B cell (primary cell): ENCODE measurements at regions not wholly inside any gene's neighbourhood (a gene's known extent, or its start where the extent isn't known, plus 50 kb on each side); places are given as distances from the start of the nearest gene placed in this dataset.

Experiments
- ATAC-seq: fragments of 200-7000 bp; cut with Tn5 transposase; one replicate; pipeline ENCODE4 v1.10.0; 2021; ENCODE audit warnings: low read depth, mild to moderate bottlenecking, moderate number of reproducible peaks, moderate library complexity
- CTCF ChIA-PET: fragments of 350-600 bp; sonication (Branson Sonifier 250); formaldehyde crosslinking; loops from one replicate; lab custom pipeline; 2021; ENCODE audit warnings: antibody characterized with exemption, inconsistent platforms; lab: Charles Lee
- POLR2A ChIA-PET: fragments of 350-600 bp; sonication (Branson Sonifier 250); formaldehyde crosslinking; loops from one replicate; lab custom pipeline; 2021; ENCODE audit warnings: antibody characterized with exemption; lab: Charles Lee
- DNase-seq: peaks from one replicate; pipeline ENCODE4 v3.0.0; 2013
- H2AFZ ChIP-seq: 2 replicates; pipeline ENCODE4 v1.6.1; 2012; ENCODE audit warnings: mild to moderate bottlenecking, low read depth, low read length; ENCODE audit not compliant: insufficient read depth, poor library complexity, severe bottlenecking
- H3K27ac ChIP-seq, 2 donors: 1 replicate in 1 of 2; 2 replicates in 1 of 2; pipeline ENCODE4 v1.5.1; 2012 to 2013; ENCODE audit warnings: low read length in 2 of 2, mild to moderate bottlenecking in 2 of 2, moderate library complexity in 1 of 2
- H3K27me3 ChIP-seq, 4 experiments: fragments of 200-600 bp in 1 of 4; sonication (generic) in 1 of 4; replicated peaks in 1 of 4; 1 replicate in 2 of 4; 2 replicates in 2 of 4; pipeline versions ENCODE4 v1.6.1 to v1.7.0; 2013 to 2016; ENCODE audit warnings: low read length in 3 of 4, mild to moderate bottlenecking in 2 of 4, mixed read lengths in 1 of 4, moderate library complexity in 1 of 4; ENCODE audit not compliant: insufficient read depth in 4 of 4, control insufficient read depth in 3 of 4; ENCODE audit errors: control extremely low read depth in 1 of 4
- H3K36me3 ChIP-seq, 2 experiments: replicated peaks in 1 of 2; 1 replicate in 1 of 2; 2 replicates in 1 of 2; pipeline versions ENCODE4 v1.6.1 to v1.7.1; 2013; ENCODE audit warnings: low read length in 1 of 2; ENCODE audit not compliant: insufficient read depth in 2 of 2, control insufficient read depth in 1 of 2; ENCODE audit errors: control extremely low read depth in 1 of 2, extremely low read depth in 1 of 2
- H3K4me1 ChIP-seq, 2 donors: fragments of 200-600 bp in 1 of 2; sonication (generic) in 1 of 2; 1 replicate in 1 of 2; 2 replicates in 1 of 2; pipeline versions ENCODE4 v1.5.1 to v1.6.1; 2013 to 2017; ENCODE audit warnings: low read length in 2 of 2; ENCODE audit not compliant: control insufficient read depth in 2 of 2, insufficient read depth in 2 of 2
- H3K4me2 ChIP-seq: replicated peaks from 2 replicates; pipeline ENCODE3; 2012; ENCODE audit warnings: mild to moderate bottlenecking, low read depth, low read length; ENCODE audit not compliant: poor library complexity, severe bottlenecking
- H3K4me3 ChIP-seq, 5 experiments: fragments of 200-600 bp in 1 of 5; sonication (generic) in 1 of 5; 1 replicate in 3 of 5; 2 replicates in 2 of 5; pipeline versions ENCODE4 v1.5.1 to v1.7.0; 2011 to 2016; ENCODE audit warnings: low read length in 4 of 5, mild to moderate bottlenecking in 4 of 5, low read depth in 2 of 5, control low read depth in 1 of 5, moderate library complexity in 1 of 5; ENCODE audit not compliant: insufficient read depth in 1 of 5; ENCODE audit errors: control extremely low read depth in 1 of 5, extremely low read depth in 1 of 5
- H3K79me2 ChIP-seq: fragments of 200-600 bp; sonication (generic); one replicate; pipeline ENCODE4 v1.6.0; 2016; ENCODE audit warnings: low read length; ENCODE audit not compliant: control insufficient read depth, insufficient read depth
- H3K9ac ChIP-seq: fragments of 200-600 bp; sonication (generic); 2 replicates; pipeline ENCODE4 v1.6.1; 2017; ENCODE audit warnings: mild to moderate bottlenecking, low read length, moderate library complexity
- H3K9me3 ChIP-seq, 3 donors: one replicate each; pipeline versions ENCODE4 v1.6.1 to v1.7.1; 2013; ENCODE audit warnings: low read length in 2 of 3; ENCODE audit not compliant: control insufficient read depth in 2 of 3, insufficient read depth in 1 of 3; ENCODE audit errors: control extremely low read depth in 1 of 3
- H4K20me1 ChIP-seq: 2 replicates; pipeline ENCODE4 v1.6.0; 2012; ENCODE audit warnings: mild to moderate bottlenecking, low read length; ENCODE audit not compliant: insufficient read depth, control insufficient read depth, poor library complexity, severe bottlenecking
- H3K27ac Mint-ChIP-seq: one replicate; pipeline ENCODE4 v1.8.0; 2021; ENCODE audit warnings: mixed read lengths
- H3K27me3 Mint-ChIP-seq: one replicate; pipeline ENCODE4 v1.8.0; 2021; ENCODE audit warnings: mixed read lengths
- H3K4me1 Mint-ChIP-seq: one replicate; pipeline ENCODE4 v1.8.0; 2021; ENCODE audit warnings: mixed read lengths
- H3K4me3 Mint-ChIP-seq: one replicate; pipeline ENCODE4 v1.8.0; 2021; ENCODE audit warnings: mixed read lengths
- H3K9me3 Mint-ChIP-seq: one replicate; pipeline ENCODE4 v1.8.0; 2022; ENCODE audit warnings: mixed read lengths; ENCODE audit not compliant: insufficient read depth
- CTCF ChIP-seq: fragments of 200-600 bp; IDR thresholded peaks from one replicate; pipeline ENCODE4 v1.8.0; 2022; ENCODE audit warnings: antibody characterized with exemption, mild to moderate bottlenecking
- EZH2 ChIP-seq: IDR thresholded peaks from 2 replicates; pipeline ENCODE4 v1.6.1; 2012; ENCODE audit warnings: borderline replicate concordance, low read depth, mild to moderate bottlenecking, moderate library complexity, low read length; ENCODE audit not compliant: insufficient read depth, poor library complexity, severe bottlenecking
- WGBS: methylation state at CpG from one replicate; pipeline ENCODE4 v1.1.5; 2013; ENCODE audit warnings: missing lambda C conversion rate; ENCODE audit not compliant: insufficient coverage; 5-methylcytosine and 5-hydroxymethylcytosine counted together
- intact Hi-C: fragments of 100-400 bp; cut with micrococcal nuclease; formaldehyde crosslinking; loops from one replicate; pipeline ENCODE4 v1.10.0; 2022

- no peak for TF ChIP-seq CTCF
- no peak for TF ChIP-seq EZH2
- Histone ChIP-seq H3K4me3 (no peak overlapping the region), H3K27me3 (peaks cover 0 to 13% (median 3%) of the 10 kb centered on the region in 4 experiments), H3K9me3 (no peaks in the 10 kb centered on the region), H3K4me1 (no peaks in the 10 kb centered on the region), H3K9ac (no peak overlapping the region), H2AFZ (no peak overlapping the region), H3K36me3 (no peaks in the 10 kb centered on the region), H3K27ac (no peak overlapping the region), H3K4me2 (no peak overlapping the region), H3K79me2 (no peaks in the 10 kb centered on the region), H4K20me1 (no peaks in the 10 kb centered on the region)
- intact Hi-C loops, result no loop called here
- no peaks in the 10 kb centered on the region for H3K9me3 Mint-ChIP-seq
- WGBS, result 14% methylated on average over 1 of the region's 6 CpGs
- DNase-seq (no peak), ATAC-seq (no peak)
- H3K27ac Mint-ChIP-seq, result no peak overlapping the region
- H3K4me3 Mint-ChIP-seq, result no peak overlapping the region
- CTCF ChIA-PET, result interaction anchor here (1.1 to 1.8 kb wide), 3 partner anchors 19 to 58 kb away, joined by 3 to 11 read pairs (median 4); no protein-coding TSS in a partner anchor
- H3K4me1 Mint-ChIP-seq, result peaks cover 4% of the 10 kb centered on the region
- POLR2A ChIA-PET, result no interaction called here
- peaks cover 6% of the 10 kb centered on the region for H3K27me3 Mint-ChIP-seq
These were observed 103.1 kb upstream of the USP24 start for GRCh38 chr1:55318116-55318817.

GRCh38 chr1:55317673-55318072, 102.5 kb upstream of the USP24 start:
- H3K27ac ChIP-seq, result no peak overlapping the region
- Mint-ChIP-seq H3K27me3 (peaks cover 6% of the 10 kb centered on the region), H3K9me3 (no peaks in the 10 kb centered on the region), H3K4me1 (peaks cover 4% of the 10 kb centered on the region), H3K27ac (no peak overlapping the region), H3K4me3 (no peak overlapping the region)
- intact Hi-C loops, result no loop called here
- H3K9ac ChIP-seq, result no peak overlapping the region
- no peak for DNase-seq
- no peaks in the 10 kb centered on the region for H3K79me2 ChIP-seq
- H2AFZ ChIP-seq, result no peak overlapping the region
- WGBS, result 100% methylated on average over 1 of the region's 3 CpGs
- no peaks in the 10 kb centered on the region for H3K4me1 ChIP-seq
- H3K36me3 ChIP-seq, result no peaks in the 10 kb centered on the region
- no peaks in the 10 kb centered on the region for H3K9me3 ChIP-seq
- peaks cover 0 to 13% (median 3%) of the 10 kb centered on the region in 4 experiments for H3K27me3 ChIP-seq
- no peaks in the 10 kb centered on the region for H4K20me1 ChIP-seq
- H3K4me2 ChIP-seq, result no peak overlapping the region
- no peak for TF ChIP-seq CTCF
- TF ChIP-seq EZH2, result no peak
- ChIA-PET CTCF (interaction anchor here (1.1 to 1.8 kb wide), 3 partner anchors 20 to 58 kb away, joined by 3 to 11 read pairs (median 4); no protein-coding TSS in a partner anchor), POLR2A (no interaction called here)
- H3K4me3 ChIP-seq, result no peak overlapping the region
- no peak for ATAC-seq
